CD4-positive, alpha-beta T cell (primary cell): ENCODE measurements at regions not wholly inside any gene's neighbourhood (a gene's known extent, or its start where the extent isn't known, plus 50 kb on each side); places are given as distances from the start of the nearest gene placed in this dataset.

Experiments
- ATAC-seq: fragments of 200-7000 bp; cut with Tn5 transposase; one replicate; pipeline ENCODE4 v1.10.0; 2022; ENCODE audit warnings: mild to moderate bottlenecking; ENCODE audit not compliant: poor library complexity
- CTCF ChIA-PET: fragments of 350-600 bp; sonication (Branson Sonifier 250); formaldehyde crosslinking; loops from one replicate; lab custom pipeline; 2021; ENCODE audit warnings: antibody characterized with exemption, inconsistent platforms; lab: Charles Lee
- POLR2A ChIA-PET: fragments of 350-600 bp; sonication (Branson Sonifier 250); formaldehyde crosslinking; loops from one replicate; lab custom pipeline; 2021; ENCODE audit warnings: antibody characterized with exemption, inconsistent platforms; lab: Charles Lee
- DNase-seq, 14 experiments: peaks; one replicate each; pipeline ENCODE4 v3.0.0-alpha.2; 2013 to 2020; ENCODE audit warnings: mixed read lengths in 2 of 14
- H3K27ac ChIP-seq, 2 donors: one replicate each; pipeline versions ENCODE4 v1.5.1 to v1.7.0; 2013; ENCODE audit warnings: low read length in 2 of 2, low read depth in 1 of 2, mild to moderate bottlenecking in 1 of 2
- H3K27me3 ChIP-seq, 2 experiments: 1 replicate in 1 of 2; 2 replicates in 1 of 2; pipeline versions ENCODE4 v1.6.1 to v1.7.0; 2013; ENCODE audit warnings: low read length in 2 of 2, control low read depth in 1 of 2, mild to moderate bottlenecking in 1 of 2, moderate library complexity in 1 of 2; ENCODE audit not compliant: insufficient read depth in 2 of 2, control insufficient read depth in 1 of 2
- H3K36me3 ChIP-seq: one replicate; pipeline ENCODE4 v1.6.1; 2013; ENCODE audit warnings: low read length, control low read depth; ENCODE audit not compliant: insufficient read depth
- H3K4me1 ChIP-seq: one replicate; pipeline ENCODE4 v1.6.1; 2013; ENCODE audit warnings: low read length, control low read depth; ENCODE audit not compliant: insufficient read depth
- H3K4me3 ChIP-seq: one replicate; pipeline ENCODE4 v1.5.1; 2013; ENCODE audit warnings: mild to moderate bottlenecking, low read length, moderate library complexity
- H3K9me3 ChIP-seq, 2 experiments: 1 replicate in 1 of 2; 2 replicates in 1 of 2; pipeline versions ENCODE4 v1.6.1 to v1.7.0; 2013; ENCODE audit warnings: low read length in 2 of 2, mild to moderate bottlenecking in 2 of 2, control low read depth in 1 of 2, moderate library complexity in 1 of 2; ENCODE audit not compliant: control insufficient read depth in 1 of 2, insufficient read depth in 1 of 2
- H3K27ac Mint-ChIP-seq: one replicate; pipeline ENCODE4 v1.8.0; 2020; ENCODE audit warnings: mixed read lengths
- H3K27me3 Mint-ChIP-seq: one replicate; pipeline ENCODE4 v1.8.0; 2021; ENCODE audit warnings: mixed read lengths
- H3K36me3 Mint-ChIP-seq: one replicate; pipeline ENCODE4 v1.8.0; 2021; ENCODE audit warnings: low read depth, mixed read lengths
- H3K4me1 Mint-ChIP-seq: one replicate; pipeline ENCODE4 v1.8.0; 2021; ENCODE audit warnings: low read depth, mixed read lengths
- H3K4me3 Mint-ChIP-seq: one replicate; pipeline ENCODE4 v1.8.0; 2020; ENCODE audit warnings: mild to moderate bottlenecking, mixed read lengths
- H3K9me3 Mint-ChIP-seq: one replicate; pipeline ENCODE4 v1.8.0; 2020; ENCODE audit warnings: mixed read lengths
- CTCF ChIP-seq: fragments of 200-600 bp; IDR thresholded peaks from one replicate; pipeline ENCODE4 v1.8.0; 2022; ENCODE audit warnings: antibody characterized with exemption, mild to moderate bottlenecking
- intact Hi-C, 2 experiments: fragments of 100-400 bp; cut with DNase I in 1 of 2; cut with micrococcal nuclease in 1 of 2; formaldehyde crosslinking; loops; one replicate each; pipeline versions ENCODE4 v1.15.1 to v1.9.0; 2023 to 2025; cut with DNase I, micrococcal nuclease

GRCh38 chr13:80612804-80613203, 271.9 kb upstream of the SPRY2 start:
- H3K4me3 ChIP-seq, result no peak overlapping the region
- no peak for TF ChIP-seq CTCF
- peaks cover 0 to 6% of the 10 kb centered on the region in 2 experiments for H3K9me3 ChIP-seq
- Mint-ChIP-seq H3K9me3 (peaks cover 2% of the 10 kb centered on the region), H3K27ac (no peak overlapping the region), H3K4me1 (no peaks in the 10 kb centered on the region), H3K27me3 (no peaks in the 10 kb centered on the region), H3K4me3 (no peak overlapping the region), H3K36me3 (no peaks in the 10 kb centered on the region)
- H3K27me3 ChIP-seq, result no peaks in the 10 kb centered on the region
- ATAC-seq (no peak), DNase-seq (no peak)
- ChIA-PET CTCF (no interaction called here), POLR2A (no interaction called here)
- H3K36me3 ChIP-seq, result no peaks in the 10 kb centered on the region
- no peak overlapping the region for H3K27ac ChIP-seq
- intact Hi-C loops, result no loop called here
- no peaks in the 10 kb centered on the region for H3K4me1 ChIP-seq

- no peaks in the 10 kb centered on the region for H3K4me1 ChIP-seq
- POLR2A ChIA-PET, result no interaction called here
- no peaks in the 10 kb centered on the region for H3K36me3 ChIP-seq
- H3K9me3 ChIP-seq, result peaks cover 0 to 5% of the 10 kb centered on the region in 2 experiments
- no peak overlapping the region for H3K4me3 ChIP-seq
- CTCF ChIA-PET, result no interaction called here
- DNase-seq (no peak), ATAC-seq (no peak)
- no peaks in the 10 kb centered on the region for H3K27me3 Mint-ChIP-seq
- H3K27ac Mint-ChIP-seq, result no peak overlapping the region
- H3K27me3 ChIP-seq, result no peaks in the 10 kb centered on the region
- H3K4me1 Mint-ChIP-seq, result no peaks in the 10 kb centered on the region
- no peaks in the 10 kb centered on the region for H3K36me3 Mint-ChIP-seq
- intact Hi-C loops, result no loop called here
- no peak overlapping the region for H3K27ac ChIP-seq
- H3K4me3 Mint-ChIP-seq, result no peak overlapping the region
- H3K9me3 Mint-ChIP-seq, result peaks cover 5% of the 10 kb centered on the region
- no peak for TF ChIP-seq CTCF
Observed at GRCh38 chr13:80611310-80611709, 270.4 kb upstream of the SPRY2 start.

- Mint-ChIP-seq H3K27me3 (no peaks in the 10 kb centered on the region), H3K4me1 (no peaks in the 10 kb centered on the region), H3K27ac (no peak overlapping the region), H3K4me3 (no peak overlapping the region), H3K36me3 (no peaks in the 10 kb centered on the region), H3K9me3 (peaks cover 3% of the 10 kb centered on the region)
- intact Hi-C loops, result no loop called here
- H3K4me1 ChIP-seq, result no peaks in the 10 kb centered on the region
- TF ChIP-seq CTCF, result no peak
- DNase-seq (no peak), ATAC-seq (no peak)
- no peaks in the 10 kb centered on the region for H3K36me3 ChIP-seq
- H3K9me3 ChIP-seq, result peaks cover 0 to 5% of the 10 kb centered on the region in 2 experiments
- POLR2A ChIA-PET, result no interaction called here
- H3K27me3 ChIP-seq, result no peaks in the 10 kb centered on the region
- H3K4me3 ChIP-seq, result no peak overlapping the region
- CTCF ChIA-PET, result no interaction called here
- H3K27ac ChIP-seq, result no peak overlapping the region
Observed at GRCh38 chr13:80605716-80606115, 264.8 kb upstream of the SPRY2 start.
